ENCODE measurements at regions not wholly inside any gene's neighbourhood (a gene's known extent, or its start where the extent isn't known, plus 50 kb on each side); places are given as distances from the start of the nearest gene placed in this dataset.

DNA sequence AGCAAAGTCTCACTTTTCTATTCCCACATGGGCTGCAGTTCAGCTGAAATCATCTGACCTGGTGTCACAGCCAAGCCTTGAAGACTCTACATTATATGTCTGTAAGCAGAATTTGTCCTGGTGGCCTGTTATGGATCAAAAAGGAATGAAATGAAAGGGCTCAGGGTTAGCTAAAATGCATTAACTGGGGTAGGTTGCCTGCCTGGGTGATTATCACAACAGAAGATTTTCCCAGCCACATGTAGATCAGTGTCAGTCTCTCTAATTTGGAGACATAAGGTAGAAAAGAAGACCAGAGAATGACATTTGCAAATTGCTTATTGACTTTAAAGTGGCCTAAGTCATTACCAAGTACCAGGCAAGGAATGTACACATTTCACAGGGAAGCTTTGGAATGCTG is 289.0 kb downstream of the CAAP1 start:
- H3K36me3 ChIP-seq (ENCODE audit: control insufficient read depth in 1 of 2, insufficient read depth in 2 of 2, low read length in 1 of 2) = no peaks in the 10 kb centered on the region
- DNase-seq = no peak
- no peak overlapping the region for H3K27ac ChIP-seq (ENCODE audit: low read depth in 1 of 2, low read length in 2 of 2)
- H3K9me3 ChIP-seq (ENCODE audit: control insufficient read depth, low read length) = no peaks in the 10 kb centered on the region
- intact Hi-C loops (cut with DNase I) = no loop called here
- H3K4me1 ChIP-seq (ENCODE audit: control insufficient read depth in 1 of 2, insufficient read depth in 2 of 2, low read length in 2 of 2) = no peaks in the 10 kb centered on the region
- H3K4me3 ChIP-seq (ENCODE audit: low read length in 2 of 2) = no peak overlapping the region
- H3K27me3 ChIP-seq (ENCODE audit: control insufficient read depth in 1 of 2, insufficient read depth in 2 of 2, low read length in 1 of 2) = no peaks in the 10 kb centered on the region
- ATAC-seq (ENCODE audit: low FRiP score) = no peak

- no peak for ATAC-seq (ENCODE audit: low FRiP score)
- 73% methylated on average over 5 of the region's 5 CpGs for WGBS, 2 donors
Observed at GRCh38 chr9:26597542-26598149, 295.0 kb downstream of the CAAP1 start.

GRCh38 chr9:26579056-26579455 is 313.5 kb downstream of the CAAP1 start:
- Histone ChIP-seq H3K9me3 (ENCODE audit: control insufficient read depth, low read length) (no peaks in the 10 kb centered on the region), H3K4me3 (ENCODE audit: low read length in 2 of 2) (no peak overlapping the region), H3K36me3 (ENCODE audit: control insufficient read depth in 1 of 2, insufficient read depth in 2 of 2, low read length in 1 of 2) (no peaks in the 10 kb centered on the region), H3K4me1 (ENCODE audit: control insufficient read depth in 1 of 2, insufficient read depth in 2 of 2, low read length in 2 of 2) (peaks cover 0 to 3% of the 10 kb centered on the region in 2 donors), H3K27me3 (ENCODE audit: control insufficient read depth in 1 of 2, insufficient read depth in 2 of 2, low read length in 1 of 2) (no peaks in the 10 kb centered on the region), H3K27ac (ENCODE audit: low read depth in 1 of 2, low read length in 2 of 2) (no peak overlapping the region)
- ATAC-seq (ENCODE audit: low FRiP score) = no peak
- intact Hi-C loops (cut with DNase I) = no loop called here
- DNase-seq = no peak
- WGBS, 2 donors = 37 to 50% methylated on average over 2 of the region's 2 CpGs

More at GRCh38 chr9:26597542-26598149, 295.0 kb downstream of the CAAP1 start:
- Histone ChIP-seq H3K36me3 (ENCODE audit: control insufficient read depth in 1 of 2, insufficient read depth in 2 of 2, low read length in 1 of 2) (no peaks in the 10 kb centered on the region), H3K4me1 (ENCODE audit: control insufficient read depth in 1 of 2, insufficient read depth in 2 of 2, low read length in 2 of 2) (no peaks in the 10 kb centered on the region), H3K27me3 (ENCODE audit: control insufficient read depth in 1 of 2, insufficient read depth in 2 of 2, low read length in 1 of 2) (no peaks in the 10 kb centered on the region), H3K4me3 (ENCODE audit: low read length in 2 of 2) (no peak overlapping the region), H3K27ac (ENCODE audit: low read depth in 1 of 2, low read length in 2 of 2) (no peak overlapping the region), H3K9me3 (ENCODE audit: control insufficient read depth, low read length) (no peaks in the 10 kb centered on the region)
- DNase-seq = no peak
- intact Hi-C loops (cut with DNase I) = no loop called here

DNA sequence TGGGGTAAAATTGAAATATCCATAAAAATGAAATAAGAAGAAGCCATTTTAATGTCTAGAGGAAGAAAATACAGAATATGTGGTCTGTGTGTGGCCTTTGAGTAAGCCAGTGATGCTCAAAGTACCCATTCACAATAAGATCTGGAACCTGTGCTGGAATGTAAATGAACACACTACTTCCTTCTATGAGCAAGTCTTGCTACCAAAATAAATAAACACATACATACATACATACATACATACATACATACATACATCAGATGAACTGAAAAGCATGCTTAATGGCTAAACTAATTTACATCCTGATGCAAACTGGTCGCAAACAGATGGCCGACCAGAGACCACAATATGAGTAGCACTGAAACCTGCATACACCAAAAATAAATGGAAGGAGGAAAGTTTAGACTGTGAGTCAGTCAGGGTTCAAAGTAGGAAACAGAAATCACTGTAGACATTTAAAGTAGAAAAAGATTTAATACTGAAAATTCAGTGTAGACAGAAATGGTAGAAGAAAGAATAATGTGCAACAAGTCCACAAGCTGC is 317.6 kb downstream of the CAAP1 start:
- Histone ChIP-seq H3K4me3 (ENCODE audit: low read length in 2 of 2) (no peak overlapping the region), H3K27me3 (ENCODE audit: control insufficient read depth in 1 of 2, insufficient read depth in 2 of 2, low read length in 1 of 2) (no peaks in the 10 kb centered on the region), H3K27ac (ENCODE audit: low read depth in 1 of 2, low read length in 2 of 2) (no peak overlapping the region), H3K4me1 (ENCODE audit: control insufficient read depth in 1 of 2, insufficient read depth in 2 of 2, low read length in 2 of 2) (peaks cover 0 to 3% of the 10 kb centered on the region in 2 donors), H3K9me3 (ENCODE audit: control insufficient read depth, low read length) (no peaks in the 10 kb centered on the region), H3K36me3 (ENCODE audit: control insufficient read depth in 1 of 2, insufficient read depth in 2 of 2, low read length in 1 of 2) (no peaks in the 10 kb centered on the region)
- intact Hi-C loops (cut with DNase I) = no loop called here
- ATAC-seq (ENCODE audit: low FRiP score) = no peak
- no peak for DNase-seq
- WGBS, 2 donors = 91 to 94% methylated on average over 2 of the region's 2 CpGs

GRCh38 chr9:26574256-26574655 is 318.3 kb downstream of the CAAP1 start:
- intact Hi-C loops (cut with DNase I) = no loop called here
- no peaks in the 10 kb centered on the region for H3K36me3 ChIP-seq (ENCODE audit: control insufficient read depth in 1 of 2, insufficient read depth in 2 of 2, low read length in 1 of 2)

DNA sequence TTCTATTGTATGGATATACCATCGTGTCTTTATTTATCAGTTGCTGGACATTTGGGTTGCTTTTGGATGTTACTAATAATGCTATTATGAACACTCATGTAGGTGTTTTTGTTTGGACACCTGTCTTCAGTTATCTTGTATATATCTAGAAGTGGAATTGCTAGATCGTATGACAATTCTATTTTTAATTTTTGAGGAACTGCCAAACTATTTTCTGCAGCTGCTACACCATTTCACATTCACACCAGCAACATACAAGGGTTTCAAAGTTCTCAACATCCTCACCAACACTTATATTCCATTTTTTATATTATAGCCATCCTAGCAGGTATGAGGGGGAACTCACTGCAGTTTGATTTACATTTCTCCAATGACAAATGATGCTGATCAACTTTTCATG is 324.6 kb downstream of the CAAP1 start:
- intact Hi-C loops (cut with DNase I) = no loop called here

More at GRCh38 chr9:26574256-26574655, 318.3 kb downstream of the CAAP1 start:
- Histone ChIP-seq H3K27me3 (ENCODE audit: control insufficient read depth in 1 of 2, insufficient read depth in 2 of 2, low read length in 1 of 2) (no peaks in the 10 kb centered on the region), H3K4me3 (ENCODE audit: low read length in 2 of 2) (no peak overlapping the region), H3K9me3 (ENCODE audit: control insufficient read depth, low read length) (no peaks in the 10 kb centered on the region), H3K27ac (ENCODE audit: low read depth in 1 of 2, low read length in 2 of 2) (no peak overlapping the region), H3K4me1 (ENCODE audit: control insufficient read depth in 1 of 2, insufficient read depth in 2 of 2, low read length in 2 of 2) (peaks cover 0 to 3% of the 10 kb centered on the region in 2 donors)
- ATAC-seq (ENCODE audit: low FRiP score) = no peak
- no peak for DNase-seq
- WGBS, 2 donors = 52 to 57% methylated on average over 2 of the region's 2 CpGs

DNA sequence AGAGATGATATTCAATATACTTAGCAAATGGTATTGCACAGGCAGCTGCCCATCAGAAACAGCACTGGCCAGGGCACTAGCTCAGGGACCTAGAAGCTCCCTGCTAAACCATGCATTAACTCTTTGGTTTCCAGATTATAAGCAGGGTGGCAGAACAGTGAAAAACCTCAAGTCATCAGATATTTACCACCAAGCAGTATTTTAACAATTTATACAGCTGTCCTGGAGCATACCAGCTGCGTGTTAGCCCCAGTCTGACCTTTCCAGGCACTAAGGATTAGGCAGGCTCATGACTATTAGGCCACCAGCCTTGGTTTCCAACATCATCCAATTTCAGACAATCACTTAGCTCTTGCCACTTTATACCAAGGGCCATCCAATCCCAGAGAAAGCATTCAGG is 326.5 kb downstream of the CAAP1 start:
- Histone ChIP-seq H3K27me3 (ENCODE audit: control insufficient read depth in 1 of 2, insufficient read depth in 2 of 2, low read length in 1 of 2) (no peaks in the 10 kb centered on the region), H3K9me3 (ENCODE audit: control insufficient read depth, low read length) (no peaks in the 10 kb centered on the region), H3K36me3 (ENCODE audit: control insufficient read depth in 1 of 2, insufficient read depth in 2 of 2, low read length in 1 of 2) (no peaks in the 10 kb centered on the region), H3K4me3 (ENCODE audit: low read length in 2 of 2) (no peak overlapping the region), H3K27ac (ENCODE audit: low read depth in 1 of 2, low read length in 2 of 2) (no peak overlapping the region), H3K4me1 (ENCODE audit: control insufficient read depth in 1 of 2, insufficient read depth in 2 of 2, low read length in 2 of 2) (no peaks in the 10 kb centered on the region)
- DNase-seq (no peak), ATAC-seq (ENCODE audit: low FRiP score) (no peak)
- intact Hi-C loops (cut with DNase I) = no loop called here
- 41 to 54% methylated on average over 1 of the region's 1 CpG for WGBS, 2 donors

More for the DNA sequence above, 324.6 kb downstream of the CAAP1 start:
- Histone ChIP-seq H3K27me3 (ENCODE audit: control insufficient read depth in 1 of 2, insufficient read depth in 2 of 2, low read length in 1 of 2) (no peaks in the 10 kb centered on the region), H3K4me3 (ENCODE audit: low read length in 2 of 2) (no peak overlapping the region), H3K27ac (ENCODE audit: low read depth in 1 of 2, low read length in 2 of 2) (no peak overlapping the region), H3K4me1 (ENCODE audit: control insufficient read depth in 1 of 2, insufficient read depth in 2 of 2, low read length in 2 of 2) (no peaks in the 10 kb centered on the region), H3K9me3 (ENCODE audit: control insufficient read depth, low read length) (no peaks in the 10 kb centered on the region), H3K36me3 (ENCODE audit: control insufficient read depth in 1 of 2, insufficient read depth in 2 of 2, low read length in 1 of 2) (no peaks in the 10 kb centered on the region)
- no peak for DNase-seq
- WGBS, 2 donors = 43 to 49% methylated on average over 2 of the region's 2 CpGs
- no peak for ATAC-seq (ENCODE audit: low FRiP score)

GRCh38 chr9:26565118-26565517 is 327.5 kb downstream of the CAAP1 start:
- WGBS, 2 donors = 50 to 68% methylated on average over 2 of the region's 2 CpGs
- no peak for DNase-seq
- no peaks in the 10 kb centered on the region for H3K36me3 ChIP-seq (ENCODE audit: control insufficient read depth in 1 of 2, insufficient read depth in 2 of 2, low read length in 1 of 2)

GRCh38 chr9:26562338-26562737 is 330.3 kb downstream of the CAAP1 start:
- Histone ChIP-seq H3K27ac (ENCODE audit: low read depth in 1 of 2, low read length in 2 of 2) (no peak overlapping the region), H3K4me3 (ENCODE audit: low read length in 2 of 2) (no peak overlapping the region), H3K36me3 (ENCODE audit: control insufficient read depth in 1 of 2, insufficient read depth in 2 of 2, low read length in 1 of 2) (no peaks in the 10 kb centered on the region), H3K4me1 (ENCODE audit: control insufficient read depth in 1 of 2, insufficient read depth in 2 of 2, low read length in 2 of 2) (peaks cover 0 to 1% of the 10 kb centered on the region in 2 donors), H3K27me3 (ENCODE audit: control insufficient read depth in 1 of 2, insufficient read depth in 2 of 2, low read length in 1 of 2) (no peaks in the 10 kb centered on the region), H3K9me3 (ENCODE audit: control insufficient read depth, low read length) (no peaks in the 10 kb centered on the region)
- 88 to 89% methylated on average over 1 of the region's 1 CpG for WGBS, 2 donors
- no peak for DNase-seq
- no peak for ATAC-seq (ENCODE audit: low FRiP score)
- intact Hi-C loops (cut with DNase I) = no loop called here

More at GRCh38 chr9:26565118-26565517, 327.5 kb downstream of the CAAP1 start:
- no peaks in the 10 kb centered on the region for H3K9me3 ChIP-seq (ENCODE audit: control insufficient read depth, low read length)
- no peak overlapping the region for H3K27ac ChIP-seq (ENCODE audit: low read depth in 1 of 2, low read length in 2 of 2)
- intact Hi-C loops (cut with DNase I) = no loop called here
- no peak overlapping the region for H3K4me3 ChIP-seq (ENCODE audit: low read length in 2 of 2)
- no peaks in the 10 kb centered on the region for H3K4me1 ChIP-seq (ENCODE audit: control insufficient read depth in 1 of 2, insufficient read depth in 2 of 2, low read length in 2 of 2)
- no peaks in the 10 kb centered on the region for H3K27me3 ChIP-seq (ENCODE audit: control insufficient read depth in 1 of 2, insufficient read depth in 2 of 2, low read length in 1 of 2)
- ATAC-seq (ENCODE audit: low FRiP score) = no peak

Data from aorta (tissue), 5 donors.